AG04450 (cell line): ENCODE measurements at regions not wholly inside any gene's neighbourhood (a gene's known extent, or its start where the extent isn't known, plus 50 kb on each side); places are given as distances from the start of the nearest gene placed in this dataset.
"Not testable (repeated sequence)": the region's sequence is repeated elsewhere in the genome, so short reads cannot be mapped to it uniquely, and the experiment has no call there.

ENCODE experiments used
- CTCF ChIA-PET: fragments of 300-600, 350-600 bp; formaldehyde crosslinking; extraction: SDS; loops from one replicate; lab custom pipeline; 2022; ENCODE audit warnings: antibody characterized with exemption, inconsistent platforms; lab: Charles Lee
- POLR2A ChIA-PET: fragments of 350-600 bp; formaldehyde crosslinking; extraction: SDS; loops from one replicate; lab custom pipeline; 2021; ENCODE audit warnings: antibody characterized with exemption, inconsistent platforms; lab: Yijun Ruan, JAX
- DNase-seq: peaks from one replicate; pipeline ENCODE4 v3.0.0-alpha.2; 2011; ENCODE audit warnings: low read depth, low spot score
- H3K27ac ChIP-seq: one replicate; pipeline ENCODE4 v1.5.1; 2012; ENCODE audit warnings: low read depth, low read length, control low read depth
- H3K27me3 ChIP-seq: one replicate; pipeline ENCODE4 v1.6.0; 2012; ENCODE audit warnings: low read length; ENCODE audit not compliant: control insufficient read depth, insufficient read depth
- H3K4me3 ChIP-seq: 2 replicates; pipeline ENCODE4 v1.5.1; 2011; ENCODE audit warnings: mild to moderate bottlenecking, low read depth, low read length, control low read depth
- H3K9me3 ChIP-seq: 2 replicates; pipeline ENCODE4 v1.5.1; 2012; ENCODE audit warnings: low read length; ENCODE audit not compliant: control insufficient read depth, insufficient read depth

DNA sequence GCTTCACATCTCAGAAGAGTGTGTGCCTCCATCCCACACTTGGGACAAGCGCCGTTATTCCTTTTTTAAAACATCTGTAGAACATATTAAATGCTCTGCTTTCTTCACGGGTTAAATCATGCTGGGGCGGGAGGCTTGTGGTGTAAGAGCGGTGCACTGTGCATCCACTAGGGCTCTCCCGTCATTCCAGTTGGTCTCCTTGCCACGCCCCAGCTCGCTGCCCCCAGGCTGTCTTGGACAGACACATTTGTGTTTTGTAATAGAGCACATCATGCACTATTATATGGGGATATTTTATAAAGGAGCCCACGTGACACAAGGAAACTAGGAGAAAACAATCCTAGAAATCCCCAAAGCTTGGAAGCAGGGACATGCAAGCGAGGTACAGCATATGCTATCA, 87.7 kb upstream of the PLGLB2 start:
- DNase-seq, CTCF ChIA-PET, H3K27me3 ChIP-seq, H3K4me3 ChIP-seq, POLR2A ChIA-PET, H3K9me3 ChIP-seq, H3K27ac ChIP-seq: not testable (repeated sequence)

- H3K27ac ChIP-seq, H3K4me3 ChIP-seq, POLR2A ChIA-PET, DNase-seq, H3K9me3 ChIP-seq, CTCF ChIA-PET, H3K27me3 ChIP-seq: not testable (repeated sequence)
These were observed 85.3 kb upstream of the PLGLB2 start for GRCh38 chr2:87662316-87663290.

DNA sequence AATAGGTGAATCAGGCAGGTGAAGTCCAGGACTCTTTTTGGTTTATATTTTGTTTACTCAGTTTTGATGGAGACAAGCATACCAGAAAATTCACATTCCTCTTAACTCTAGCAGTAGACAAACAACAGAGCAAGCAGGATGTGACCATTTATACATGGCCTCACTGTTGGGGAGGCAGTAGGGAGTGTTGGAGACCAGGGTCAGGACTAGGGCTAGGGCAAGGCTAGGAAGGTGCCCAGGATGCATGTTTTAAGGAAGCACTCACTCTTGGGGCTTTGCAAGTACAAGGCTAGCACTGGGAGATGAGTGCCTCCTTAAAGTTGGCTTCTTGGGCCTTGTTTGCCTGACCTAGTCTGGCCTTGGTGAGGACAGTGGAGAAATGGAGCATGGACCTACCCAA, 84.5 kb upstream of the PLGLB2 start:
- CTCF ChIA-PET, POLR2A ChIA-PET: not testable (repeated sequence)

GRCh38 chr2:87667027-87667426, 80.9 kb upstream of the PLGLB2 start:
- DNase-seq, H3K27me3 ChIP-seq, CTCF ChIA-PET, H3K4me3 ChIP-seq, H3K27ac ChIP-seq, H3K9me3 ChIP-seq, POLR2A ChIA-PET: not testable (repeated sequence)

More for the DNA sequence above, 84.5 kb upstream of the PLGLB2 start:
- not testable (repeated sequence) for H3K9me3 ChIP-seq, H3K27ac ChIP-seq, H3K4me3 ChIP-seq, H3K27me3 ChIP-seq, DNase-seq

DNA sequence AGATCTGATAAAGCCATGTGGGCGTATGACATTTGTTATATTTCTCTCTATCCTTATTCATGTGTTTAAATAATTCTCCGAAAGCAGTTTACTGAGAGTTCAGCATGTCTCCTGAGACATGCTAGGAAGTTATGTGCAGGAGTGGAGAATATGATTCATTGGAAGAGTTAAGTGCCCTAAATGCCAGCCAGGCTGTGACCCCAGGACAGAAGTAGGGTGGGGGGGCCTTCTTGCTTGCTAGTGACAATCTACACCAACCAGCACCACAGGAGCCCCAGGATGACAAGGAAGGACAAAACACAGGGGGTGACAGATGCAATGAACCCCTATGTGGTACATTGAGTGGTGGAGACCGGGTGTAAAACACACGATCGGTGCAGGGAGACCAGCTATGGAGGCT, 79.5 kb upstream of the PLGLB2 start:
- H3K27me3 ChIP-seq, H3K27ac ChIP-seq, CTCF ChIA-PET, DNase-seq, POLR2A ChIA-PET, H3K4me3 ChIP-seq, H3K9me3 ChIP-seq: not testable (repeated sequence)

DNA sequence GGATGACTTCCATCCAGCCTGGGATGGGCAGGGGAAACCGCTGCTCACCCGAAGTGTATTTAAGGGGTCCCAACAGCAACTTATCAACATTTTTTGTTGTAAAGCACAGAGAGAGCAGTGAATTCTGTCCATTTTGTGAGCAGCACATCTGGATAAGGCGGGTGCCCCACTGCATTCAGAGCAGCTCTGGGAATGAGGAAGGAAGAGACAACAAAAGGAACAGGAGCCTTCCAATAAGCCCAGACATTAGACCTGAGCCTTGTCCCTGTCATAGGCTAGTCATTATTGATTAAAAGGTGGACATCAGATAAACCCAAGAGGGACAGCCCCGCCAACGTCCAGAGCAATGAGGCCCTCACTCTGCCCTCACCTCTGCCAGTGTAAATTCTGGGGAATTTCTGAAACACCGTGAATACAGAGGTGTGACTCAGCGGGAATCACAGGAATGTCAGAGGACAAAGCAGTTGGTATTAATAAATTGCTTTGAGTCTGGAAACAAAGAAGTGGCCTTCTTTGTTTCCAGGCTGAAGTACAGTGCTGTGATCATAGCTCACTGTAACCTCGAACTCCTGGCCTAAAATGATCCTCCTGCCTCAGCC, 78.2 kb upstream of the PLGLB2 start:
- H3K27me3 ChIP-seq, H3K4me3 ChIP-seq, DNase-seq, CTCF ChIA-PET, POLR2A ChIA-PET, H3K9me3 ChIP-seq, H3K27ac ChIP-seq: not testable (repeated sequence)

DNA sequence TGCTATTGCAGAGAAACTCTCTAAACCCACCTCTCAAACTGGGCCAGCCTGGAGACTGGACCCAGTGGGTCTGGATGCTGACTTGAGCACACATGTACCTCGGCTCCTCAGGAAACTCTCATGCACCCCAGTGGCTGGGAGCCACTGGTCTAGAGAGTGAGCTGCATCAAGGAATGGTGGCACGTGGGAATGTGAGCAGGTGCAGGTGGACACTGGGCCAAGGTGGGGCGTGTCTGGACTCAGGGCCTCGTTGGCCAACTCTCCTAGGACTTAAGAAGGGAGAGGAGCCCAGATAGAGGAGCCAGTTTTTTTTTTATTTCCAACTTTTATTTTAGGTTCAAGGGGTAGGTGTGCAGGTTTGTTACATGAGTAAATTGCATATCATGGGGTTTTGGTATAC, 75.5 kb upstream of the PLGLB2 start:
- H3K27ac ChIP-seq, CTCF ChIA-PET, H3K9me3 ChIP-seq, POLR2A ChIA-PET, H3K27me3 ChIP-seq, H3K4me3 ChIP-seq, DNase-seq: not testable (repeated sequence)

DNA sequence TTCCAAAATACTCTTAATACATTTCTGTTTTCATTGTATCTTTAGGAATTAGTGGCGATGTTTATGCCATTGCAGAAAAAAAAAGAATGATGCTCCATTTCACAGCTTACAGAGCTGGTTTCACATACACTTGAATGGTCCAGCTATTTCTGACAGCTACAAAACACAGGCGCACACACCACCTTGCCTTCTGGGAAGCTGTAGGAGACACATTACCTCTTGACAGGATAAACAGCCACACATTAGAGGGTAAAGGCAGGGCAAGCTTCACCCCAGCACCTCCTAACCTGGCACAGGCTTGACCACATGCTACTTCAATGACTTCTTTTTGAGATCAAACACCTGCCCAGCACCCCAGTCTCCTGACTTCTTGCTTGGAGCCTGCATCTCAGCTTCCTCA, 73.2 kb upstream of the PLGLB2 start:
- POLR2A ChIA-PET, DNase-seq, CTCF ChIA-PET, H3K4me3 ChIP-seq, H3K27me3 ChIP-seq, H3K27ac ChIP-seq, H3K9me3 ChIP-seq: not testable (repeated sequence)

DNA sequence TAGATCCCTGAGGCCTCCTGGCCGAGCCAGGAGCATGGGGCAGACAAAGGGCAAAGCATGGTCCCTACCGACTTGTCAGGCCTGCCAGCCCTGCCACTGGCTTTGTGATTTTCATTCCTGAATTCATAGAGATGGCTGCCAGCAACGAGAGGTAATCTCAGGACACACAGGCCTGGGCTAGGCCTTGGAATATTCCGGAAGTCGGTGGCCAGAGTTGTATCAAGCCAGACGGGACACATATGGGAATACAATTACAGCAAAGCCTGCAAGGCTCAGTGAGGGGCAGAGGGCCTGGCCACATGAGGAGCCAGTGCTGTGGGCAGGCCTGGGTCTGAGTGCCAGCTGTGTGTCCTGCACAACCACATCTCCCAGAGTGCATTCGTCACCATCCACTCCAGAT, 72.4 kb upstream of the PLGLB2 start:
- not testable (repeated sequence) for H3K4me3 ChIP-seq, DNase-seq

GRCh38 chr2:87677421-87677923, 70.4 kb upstream of the PLGLB2 start:
- DNase-seq, CTCF ChIA-PET, H3K27me3 ChIP-seq, POLR2A ChIA-PET, H3K9me3 ChIP-seq, H3K27ac ChIP-seq, H3K4me3 ChIP-seq: not testable (repeated sequence)

More for the DNA sequence above, 72.4 kb upstream of the PLGLB2 start:
- H3K27me3 ChIP-seq, CTCF ChIA-PET, H3K27ac ChIP-seq, POLR2A ChIA-PET, H3K9me3 ChIP-seq: not testable (repeated sequence)

DNA sequence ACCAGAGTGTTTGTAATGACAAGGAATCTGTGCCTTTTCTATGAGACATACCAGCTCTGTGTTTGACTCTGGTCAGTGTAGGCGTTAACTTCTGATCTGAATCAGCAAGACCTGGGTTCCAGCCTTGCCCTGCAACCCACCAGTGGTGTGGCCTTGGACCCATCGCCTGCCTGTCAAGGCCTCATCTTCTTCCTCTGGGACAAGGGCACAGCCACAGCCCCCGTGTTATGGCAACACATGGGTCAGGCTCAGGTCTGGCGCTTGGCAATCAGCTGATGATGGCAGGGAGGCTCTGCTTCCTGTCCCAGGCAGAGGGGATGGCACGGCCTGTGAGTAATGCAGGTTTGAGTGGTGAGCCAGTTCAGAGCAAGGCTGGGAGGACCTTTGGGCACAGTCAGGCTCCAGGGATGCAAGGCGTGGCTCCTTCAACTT, 69.1 kb upstream of the PLGLB2 start:
- H3K4me3 ChIP-seq, POLR2A ChIA-PET, H3K27me3 ChIP-seq, CTCF ChIA-PET, DNase-seq, H3K9me3 ChIP-seq, H3K27ac ChIP-seq: not testable (repeated sequence)

DNA sequence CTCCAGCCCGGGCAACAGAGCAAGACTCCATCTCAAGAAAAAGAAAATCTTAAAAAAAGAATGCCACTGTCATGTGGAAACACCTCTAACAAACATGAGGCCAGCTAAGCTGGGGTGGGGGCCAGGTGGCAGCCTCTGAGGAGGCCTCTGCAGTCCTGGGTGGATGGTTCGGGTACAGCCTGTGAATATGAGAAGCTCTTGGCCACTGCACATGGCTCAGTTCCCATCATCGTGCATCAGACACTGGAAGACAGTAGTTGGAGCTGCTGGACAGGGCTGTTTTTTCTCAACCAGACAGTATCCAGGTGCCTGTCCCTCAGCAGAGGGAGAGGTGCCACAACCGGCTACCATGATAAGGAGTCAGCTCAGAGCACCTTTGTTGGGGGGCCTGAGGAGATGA, 67.9 kb upstream of the PLGLB2 start:
- DNase-seq, H3K4me3 ChIP-seq, POLR2A ChIA-PET, CTCF ChIA-PET, H3K27me3 ChIP-seq, H3K27ac ChIP-seq, H3K9me3 ChIP-seq: not testable (repeated sequence)
